Upper lobe of left lung (tissue), 6 donors: ENCODE measurements at regions not wholly inside any gene's neighbourhood (a gene's known extent, or its start where the extent isn't known, plus 50 kb on each side); places are given as distances from the start of the nearest gene placed in this dataset.

Experiments used
- ATAC-seq, 2 donors: fragments of 200-7000 bp; cut with Tn5 transposase; one replicate each; pipeline ENCODE4 v1.9.1; 2022; ENCODE audit warnings: mild to moderate bottlenecking in 2 of 2, moderate library complexity in 2 of 2; ENCODE audit not compliant: low FRiP score in 2 of 2
- DNase-seq, 2 donors: peaks; one replicate each; pipeline ENCODE4 v3.0.0-alpha.2; 2019 to 2020
- H3K27ac ChIP-seq, 4 donors: fragments of 200-600 bp; sonication (generic); one replicate each; pipeline ENCODE4 v1.5.1; 2016 to 2019
- H3K27me3 ChIP-seq, 4 donors: fragments of 200-600 bp; sonication (generic); one replicate each; pipeline ENCODE4 v1.5.1; 2017 to 2019
- H3K36me3 ChIP-seq, 4 donors: fragments of 200-600 bp; sonication (generic); one replicate each; pipeline ENCODE4 v1.5.1; 2016 to 2019
- H3K4me1 ChIP-seq, 4 donors: fragments of 200-600 bp; sonication (generic); one replicate each; pipeline ENCODE4 v1.5.1; 2018 to 2019
- H3K4me3 ChIP-seq, 4 donors: fragments of 200-600 bp; sonication (generic); one replicate each; pipeline ENCODE4 v1.5.1; 2017 to 2019; ENCODE audit warnings: mild to moderate bottlenecking in 2 of 4, moderate library complexity in 1 of 4
- H3K9me3 ChIP-seq, 4 donors: fragments of 200-600 bp; sonication (generic); one replicate each; pipeline ENCODE4 v1.5.1; 2018 to 2019
- EP300 ChIP-seq, 4 donors: sonication (generic); formaldehyde crosslinking; IDR thresholded peaks; one replicate each; pipeline ENCODE4 v1.5.1; 2017; ENCODE audit warnings: antibody characterized with exemption in 4 of 4, control low read depth in 2 of 4
- POLR2A ChIP-seq, 4 donors: fragments of 450-650 bp; IDR thresholded peaks; one replicate each; pipeline ENCODE4 v1.5.1; 2016 to 2017; ENCODE audit warnings: antibody characterized with exemption in 4 of 4, mild to moderate bottlenecking in 2 of 4
- POLR2AphosphoS5 ChIP-seq, 2 donors: sonication (generic); formaldehyde crosslinking; IDR thresholded peaks; one replicate each; pipeline ENCODE4 v1.5.1; 2017; ENCODE audit warnings: antibody characterized with exemption in 2 of 2
- WGBS, 2 donors: methylation state at CpG; one replicate each; pipeline ENCODE4 v1.1.5; 2017 to 2018; 5-methylcytosine and 5-hydroxymethylcytosine counted together
- TF ChIP-seq, protein P1 (sequence below), 6 experiments: fragments of 450-650 bp in 4 of 6; fragments of 200-600 bp in 2 of 6; sonication (generic) in 2 of 6; IDR thresholded peaks; one replicate each; pipeline ENCODE4 v1.5.1; 2016 to 2019; ENCODE audit warnings: antibody characterized with exemption in 6 of 6
- donor health status: DM: no; HTN: no; CAD: no; lungs with moderate emphysema.
- donor health status: DM: no; HTN: yes; CAD: no; lungs with severe emphysema.

DNA sequence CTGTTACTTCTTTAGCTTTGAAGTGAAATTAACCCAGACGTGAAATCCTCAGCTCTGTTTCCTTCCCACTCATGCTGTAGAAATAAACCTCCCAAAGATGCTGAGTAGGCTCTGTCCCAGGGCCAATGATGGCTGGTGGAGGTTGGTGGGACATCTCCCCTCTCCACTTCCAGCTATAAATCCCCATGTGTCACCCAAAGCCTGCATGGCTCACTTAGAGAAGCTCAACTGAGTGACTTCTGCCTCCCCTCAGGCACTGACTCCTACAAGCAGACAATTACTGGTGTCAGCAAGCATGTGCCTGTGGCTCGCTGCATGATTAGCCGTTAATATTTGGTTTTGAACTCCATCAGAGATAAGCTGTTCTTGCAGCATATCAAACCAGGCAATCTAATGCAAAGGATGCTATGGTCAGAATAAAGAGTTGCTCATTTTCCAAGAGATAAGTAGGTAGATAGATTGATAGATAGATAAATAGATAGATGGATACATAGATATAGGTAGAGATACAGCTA, 569.5 kb upstream of the WWC1 start:
- Histone ChIP-seq H3K4me1 (peaks cover 0 to 4% (median 2%) of the 10 kb centered on the region in 4 donors), H3K4me3 (no peak overlapping the region), H3K36me3 (no peaks in the 10 kb centered on the region), H3K27ac (no peak overlapping the region), H3K27me3 (no peaks in the 10 kb centered on the region), H3K9me3 (no peaks in the 10 kb centered on the region)
- DNase-seq = no peak
- WGBS, 2 donors = 69 to 78% methylated on average over 3 of the region's 3 CpGs
- no peak for ATAC-seq
- TF ChIP-seq, protein P1, sequence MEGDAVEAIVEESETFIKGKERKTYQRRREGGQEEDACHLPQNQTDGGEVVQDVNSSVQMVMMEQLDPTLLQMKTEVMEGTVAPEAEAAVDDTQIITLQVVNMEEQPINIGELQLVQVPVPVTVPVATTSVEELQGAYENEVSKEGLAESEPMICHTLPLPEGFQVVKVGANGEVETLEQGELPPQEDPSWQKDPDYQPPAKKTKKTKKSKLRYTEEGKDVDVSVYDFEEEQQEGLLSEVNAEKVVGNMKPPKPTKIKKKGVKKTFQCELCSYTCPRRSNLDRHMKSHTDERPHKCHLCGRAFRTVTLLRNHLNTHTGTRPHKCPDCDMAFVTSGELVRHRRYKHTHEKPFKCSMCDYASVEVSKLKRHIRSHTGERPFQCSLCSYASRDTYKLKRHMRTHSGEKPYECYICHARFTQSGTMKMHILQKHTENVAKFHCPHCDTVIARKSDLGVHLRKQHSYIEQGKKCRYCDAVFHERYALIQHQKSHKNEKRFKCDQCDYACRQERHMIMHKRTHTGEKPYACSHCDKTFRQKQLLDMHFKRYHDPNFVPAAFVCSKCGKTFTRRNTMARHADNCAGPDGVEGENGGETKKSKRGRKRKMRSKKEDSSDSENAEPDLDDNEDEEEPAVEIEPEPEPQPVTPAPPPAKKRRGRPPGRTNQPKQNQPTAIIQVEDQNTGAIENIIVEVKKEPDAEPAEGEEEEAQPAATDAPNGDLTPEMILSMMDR (IDR thresholded peaks at IDR 0.05) = no peak
- TF ChIP-seq POLR2AphosphoS5 (IDR thresholded peaks at IDR 0.05) (no peak), EP300 (IDR thresholded peaks at IDR 0.05) (no peak), POLR2A (IDR thresholded peaks at IDR 0.05) (no peak)

DNA sequence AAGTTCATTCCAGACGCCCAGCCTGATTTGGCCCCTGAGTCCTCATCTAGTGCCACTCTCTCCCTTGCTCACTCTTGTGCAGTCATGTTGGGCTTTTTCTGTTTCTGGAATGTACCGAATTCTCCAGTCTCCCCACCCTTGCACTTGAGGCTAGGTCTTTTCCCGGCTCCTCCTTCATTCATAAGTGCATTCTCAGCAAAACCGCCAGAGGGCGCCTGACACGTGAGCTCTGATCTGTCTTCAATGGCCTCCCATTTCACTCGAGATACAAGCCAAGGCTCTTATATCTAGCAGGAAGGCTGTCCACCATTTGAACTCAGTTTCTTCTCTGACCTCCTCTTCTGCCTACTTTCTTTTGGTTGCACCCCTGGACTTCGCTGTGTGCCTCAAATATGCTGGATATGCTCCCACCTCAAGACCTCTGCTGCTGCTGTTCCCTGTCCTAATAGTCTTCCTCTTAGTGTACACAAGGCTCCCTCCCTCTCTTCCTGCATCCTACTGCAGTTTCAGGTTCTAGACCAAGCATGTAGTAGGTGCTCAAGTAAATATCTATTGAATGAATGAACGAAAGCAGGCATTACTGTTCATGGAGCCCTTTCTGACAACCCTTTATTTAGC, 568.1 kb upstream of the WWC1 start:
- DNase-seq (peak in 1 of 2 donors; percentile 76), ATAC-seq (peak; percentile 90 to 92)
- Histone ChIP-seq H3K4me1 (peaks cover 0 to 4% (median 2%) of the 10 kb centered on the region in 4 donors), H3K9me3 (no peaks in the 10 kb centered on the region), H3K36me3 (no peaks in the 10 kb centered on the region), H3K27me3 (no peaks in the 10 kb centered on the region), H3K27ac (no peak overlapping the region), H3K4me3 (no peak overlapping the region)
- TF ChIP-seq POLR2A (IDR thresholded peaks at IDR 0.05) (no peak), POLR2AphosphoS5 (IDR thresholded peaks at IDR 0.05) (no peak)
- TF ChIP-seq, protein P1 (IDR thresholded peaks at IDR 0.05) = peak; percentile 71 to 85 (median 80)
- WGBS, 2 donors = 22 to 23% methylated on average over 9 of the region's 9 CpGs

DNA sequence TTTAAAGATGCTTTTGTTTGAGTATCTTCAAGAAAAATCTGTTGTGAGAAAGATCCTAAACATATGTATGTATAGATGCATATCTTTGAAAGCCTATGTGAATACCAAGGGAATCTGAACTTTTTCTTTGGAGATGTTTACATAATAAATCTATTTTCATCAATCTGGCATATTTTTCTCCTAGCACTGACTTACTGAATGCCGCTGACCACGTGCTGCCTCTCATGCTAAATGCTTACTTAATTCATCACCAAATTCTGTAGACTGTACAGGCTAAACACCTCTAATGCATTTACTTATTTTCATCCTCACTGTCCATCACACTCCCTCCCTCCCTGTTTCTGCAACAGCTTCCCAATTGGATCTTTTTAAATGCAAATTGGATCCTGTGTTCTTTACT, 566.2 kb upstream of the WWC1 start:
- H3K9me3 ChIP-seq = no peaks in the 10 kb centered on the region
- no peaks in the 10 kb centered on the region for H3K36me3 ChIP-seq
- H3K27me3 ChIP-seq = no peaks in the 10 kb centered on the region
- H3K4me3 ChIP-seq = no peak overlapping the region
- TF ChIP-seq POLR2AphosphoS5 (IDR thresholded peaks at IDR 0.05) (no peak), POLR2A (IDR thresholded peaks at IDR 0.05) (no peak), EP300 (IDR thresholded peaks at IDR 0.05) (no peak)
- TF ChIP-seq, protein P1 (IDR thresholded peaks at IDR 0.05) = no peak
- DNase-seq = no peak
- no peak for ATAC-seq
- peaks cover 0 to 4% (median 2%) of the 10 kb centered on the region in 4 donors for H3K4me1 ChIP-seq
- no peak overlapping the region for H3K27ac ChIP-seq
- WGBS, 2 donors = 65 to 74% methylated on average over 2 of the region's 2 CpGs

DNA sequence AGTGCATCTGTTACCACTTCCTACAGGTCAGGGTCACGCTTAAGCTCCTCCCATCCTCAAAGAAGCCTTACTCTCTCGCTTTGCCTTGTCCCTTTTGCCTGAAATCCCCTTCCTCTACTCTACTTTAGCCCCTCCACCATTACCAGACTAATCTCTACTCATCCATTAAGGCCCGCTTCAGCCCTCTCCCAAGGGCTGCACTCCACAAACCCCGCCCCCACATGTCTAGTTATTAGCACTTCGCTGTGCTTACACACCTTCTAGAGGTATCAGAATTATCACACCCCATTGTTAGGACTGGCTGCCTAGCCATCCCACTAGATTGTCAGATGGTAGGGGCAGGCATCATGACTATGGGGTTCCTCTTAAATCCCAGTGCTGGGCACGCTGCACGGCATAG, 565.7 kb upstream of the WWC1 start:
- no peak overlapping the region for H3K4me3 ChIP-seq
- no peak for ATAC-seq
- H3K36me3 ChIP-seq = no peaks in the 10 kb centered on the region
- TF ChIP-seq, protein P1 (IDR thresholded peaks at IDR 0.05) = no peak
- no peak for TF ChIP-seq POLR2A (IDR thresholded peaks at IDR 0.05)
- TF ChIP-seq POLR2AphosphoS5 (IDR thresholded peaks at IDR 0.05) = no peak
- TF ChIP-seq EP300 (IDR thresholded peaks at IDR 0.05) = no peak
- H3K27me3 ChIP-seq = no peaks in the 10 kb centered on the region
- peaks cover 0 to 4% (median 2%) of the 10 kb centered on the region in 4 donors for H3K4me1 ChIP-seq
- no peak for DNase-seq
- no peak overlapping the region for H3K27ac ChIP-seq
- no peaks in the 10 kb centered on the region for H3K9me3 ChIP-seq
- WGBS, 2 donors = 80 to 88% methylated on average over 7 of the region's 7 CpGs

DNA sequence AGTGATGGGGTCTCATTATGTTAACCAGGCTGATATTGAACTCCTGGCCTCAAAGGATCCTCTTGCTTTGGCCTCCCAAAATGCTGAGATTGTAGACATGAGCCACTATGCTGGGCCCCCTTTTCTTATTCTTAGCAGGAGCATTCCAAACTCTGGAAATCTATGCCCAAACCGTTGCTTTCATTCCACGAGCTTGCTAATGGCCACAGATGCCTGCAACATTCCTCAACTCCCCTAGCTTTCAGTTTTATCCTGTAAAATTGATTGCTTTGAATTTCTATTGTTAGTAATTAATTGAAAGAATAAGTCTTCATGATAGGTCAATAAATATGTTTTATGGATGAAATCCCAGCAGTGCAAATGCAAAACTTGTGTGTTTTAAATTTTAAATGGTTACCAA, 564.8 kb upstream of the WWC1 start:
- WGBS, 2 donors = 78 to 84% methylated on average over 2 of the region's 2 CpGs
- Histone ChIP-seq H3K4me3 (no peak overlapping the region), H3K27ac (no peak overlapping the region), H3K27me3 (no peaks in the 10 kb centered on the region), H3K36me3 (no peaks in the 10 kb centered on the region), H3K4me1 (peaks cover 0 to 4% (median 2%) of the 10 kb centered on the region in 4 donors), H3K9me3 (no peaks in the 10 kb centered on the region)
- ATAC-seq (no peak), DNase-seq (no peak)
- no peak for TF ChIP-seq POLR2A (IDR thresholded peaks at IDR 0.05)
- TF ChIP-seq POLR2AphosphoS5 (IDR thresholded peaks at IDR 0.05) = no peak
- TF ChIP-seq, protein P1 (IDR thresholded peaks at IDR 0.05) = no peak
- no peak for TF ChIP-seq EP300 (IDR thresholded peaks at IDR 0.05)
